Esophagus squamous epithelium (tissue), 5 donors: ENCODE measurements at regions not wholly inside any gene's neighbourhood (a gene's known extent, or its start where the extent isn't known, plus 50 kb on each side); places are given as distances from the start of the nearest gene placed in this dataset.

Experiments used
- DNase-seq: peaks from one replicate; lab custom pipeline; 2025; lab: John Stamatoyannopoulos, UW
- H3K27ac ChIP-seq, 4 donors: fragments of 200-600 bp; sonication (generic); one replicate each; pipeline ENCODE4 v1.5.1; 2016 to 2019; ENCODE audit warnings: mild to moderate bottlenecking in 1 of 4
- H3K27me3 ChIP-seq, 4 donors: fragments of 200-600 bp; sonication (generic); 1 replicate in 3 of 4; 2 replicates in 1 of 4; pipeline versions ENCODE4 v1.5.1 to v1.6.0; 2017 to 2021; ENCODE audit warnings: antibody characterized with exemption in 1 of 4
- H3K36me3 ChIP-seq, 3 donors: fragments of 200-600 bp; sonication (generic); one replicate each; pipeline ENCODE4 v1.5.1; 2016 to 2019
- H3K4me1 ChIP-seq, 3 donors: fragments of 200-600 bp; sonication (generic); one replicate each; pipeline ENCODE4 v1.5.1; 2017 to 2019
- H3K4me3 ChIP-seq, 4 donors: fragments of 200-600 bp; sonication (generic); 1 replicate in 3 of 4; 2 replicates in 1 of 4; pipeline ENCODE4 v1.5.1; 2016 to 2019; ENCODE audit warnings: mild to moderate bottlenecking in 2 of 4, moderate library complexity in 1 of 4
- H3K9me3 ChIP-seq, 3 donors: fragments of 200-600 bp; sonication (generic); one replicate each; pipeline ENCODE4 v1.5.1; 2016 to 2019
- CTCF ChIP-seq, 6 experiments: fragments of 450-650 bp in 4 of 6; fragments of 200-600 bp in 2 of 6; sonication (generic) in 2 of 6; IDR thresholded peaks; one replicate each; pipeline ENCODE4 v1.5.1; 2016 to 2019; ENCODE audit warnings: antibody characterized with exemption in 6 of 6, mild to moderate bottlenecking in 4 of 6, moderate library complexity in 4 of 6
- POLR2A ChIP-seq, 4 donors: fragments of 450-650 bp; IDR thresholded peaks; one replicate each; pipeline ENCODE4 v1.6.1; 2017; ENCODE audit warnings: antibody characterized with exemption in 4 of 4, mild to moderate bottlenecking in 4 of 4, moderate library complexity in 3 of 4
- WGBS, 2 donors: methylation state at CpG; one replicate each; pipeline ENCODE4 v1.1.5; 2018; 5-methylcytosine and 5-hydroxymethylcytosine counted together
- intact Hi-C: fragments of 100-400 bp; cut with DNase I; formaldehyde crosslinking; loops from one replicate; pipeline ENCODE4 v1.15.0; 2022
- donor health status: DM: yes; HTN: yes; CAD: no.

- Histone ChIP-seq H3K4me1 (no peaks in the 10 kb centered on the region), H3K36me3 (no peaks in the 10 kb centered on the region), H3K27ac (no peak overlapping the region), H3K9me3 (peaks cover 0 to 4% (median 0%) of the 10 kb centered on the region in 3 donors), H3K27me3 (peaks cover 0 to 23% (median 1%) of the 10 kb centered on the region in 4 donors), H3K4me3 (no peak overlapping the region)
- DNase-seq, result no peak
- 29 to 33% methylated on average over 6 of the region's 6 CpGs for WGBS, 2 donors
- TF ChIP-seq CTCF (IDR thresholded peaks at IDR 0.05) (no peak), POLR2A (IDR thresholded peaks at IDR 0.05) (no peak)
- intact Hi-C loops, result no loop called here
Measured at GRCh38 chr10:7488418-7488829, 77.6 kb upstream of the SFMBT2 start.

GRCh38 chr10:7487528-7487927, 76.7 kb upstream of the SFMBT2 start:
- Histone ChIP-seq H3K27me3 (peaks cover 0 to 31% (median 1%) of the 10 kb centered on the region in 4 donors), H3K36me3 (no peaks in the 10 kb centered on the region), H3K27ac (no peak overlapping the region), H3K4me1 (no peaks in the 10 kb centered on the region), H3K4me3 (no peak overlapping the region), H3K9me3 (peaks cover 0 to 4% (median 0%) of the 10 kb centered on the region in 3 donors)
- intact Hi-C loops, result no loop called here
- 0 to 45% methylated on average over 1 to 2 of the region's 2 CpGs for WGBS, 2 donors
- TF ChIP-seq CTCF (IDR thresholded peaks at IDR 0.05) (no peak), POLR2A (IDR thresholded peaks at IDR 0.05) (no peak)
- DNase-seq, result no peak

GRCh38 chr10:7486528-7486927, 75.7 kb upstream of the SFMBT2 start:
- WGBS, 2 donors, result 74 to 87% methylated on average over 6 of the region's 6 CpGs
- Histone ChIP-seq H3K4me3 (no peak overlapping the region), H3K4me1 (peaks cover 0 to 4% (median 2%) of the 10 kb centered on the region in 3 donors), H3K27me3 (peaks cover 0 to 33% (median 1%) of the 10 kb centered on the region in 4 donors), H3K9me3 (peaks cover 0 to 3% (median 0%) of the 10 kb centered on the region in 3 donors), H3K36me3 (no peaks in the 10 kb centered on the region), H3K27ac (no peak overlapping the region)
- no peak for DNase-seq
- intact Hi-C loops, result no loop called here
- no peak for TF ChIP-seq POLR2A (IDR thresholded peaks at IDR 0.05)
- no peak for TF ChIP-seq CTCF (IDR thresholded peaks at IDR 0.05)

GRCh38 chr10:7485799-7486198, 75.0 kb upstream of the SFMBT2 start:
- H3K4me1 ChIP-seq, result peaks cover 0 to 7% (median 5%) of the 10 kb centered on the region in 3 donors
- peaks cover 0 to 33% (median 1%) of the 10 kb centered on the region in 4 donors for H3K27me3 ChIP-seq
- no peak overlapping the region for H3K4me3 ChIP-seq
- no peaks in the 10 kb centered on the region for H3K9me3 ChIP-seq
- TF ChIP-seq CTCF (IDR thresholded peaks at IDR 0.05), result no peak
- 63 to 72% methylated on average over 13 of the region's 13 CpGs for WGBS, 2 donors
- intact Hi-C loops, result no loop called here
- H3K36me3 ChIP-seq, result no peaks in the 10 kb centered on the region
- H3K27ac ChIP-seq, result no peak overlapping the region
- DNase-seq, result no peak

- Histone ChIP-seq H3K27me3 (peaks cover 0 to 33% (median 1%) of the 10 kb centered on the region in 4 donors), H3K4me3 (peak overlapping the region in 1 of 4 donors; percentile 22), H3K4me1 (peaks cover 0 to 7% (median 5%) of the 10 kb centered on the region in 3 donors), H3K36me3 (no peaks in the 10 kb centered on the region), H3K9me3 (no peaks in the 10 kb centered on the region), H3K27ac (peak overlapping the region in 2 of 4 donors; percentile 7 to 61)
- intact Hi-C loops, result no loop called here
- TF ChIP-seq CTCF (IDR thresholded peaks at IDR 0.05) (no peak), POLR2A (IDR thresholded peaks at IDR 0.05) (no peak)
- DNase-seq, result no peak
- WGBS, 2 donors, result 19 to 21% methylated on average over 9 of the region's 9 CpGs
Measured at GRCh38 chr10:7485244-7485556, 74.4 kb upstream of the SFMBT2 start.
